ENCODE measurements at regions not wholly inside any gene's neighbourhood (a gene's known extent, or its start where the extent isn't known, plus 50 kb on each side); places are given as distances from the start of the nearest gene placed in this dataset.

GRCh38 chr21:35648512-35648911 is 411.8 kb downstream of the SETD4 start:
- H3K9me3 ChIP-seq (ENCODE audit: control insufficient read depth, insufficient read depth, low read length), result no peaks in the 10 kb centered on the region
- H3K36me3 ChIP-seq (ENCODE audit: control insufficient read depth, low read length), result no peaks in the 10 kb centered on the region
- H3K4me3 ChIP-seq (ENCODE audit: low read length), result no peak overlapping the region
- H3K27ac ChIP-seq (ENCODE audit: low read depth, low read length), result no peak overlapping the region
- H3K27me3 ChIP-seq (ENCODE audit: control insufficient read depth, low read length), result peaks cover 3% of the 10 kb centered on the region; the same call in 1 of the 2 replicates
- no peak for TF ChIP-seq EZH2phosphoT487 (IDR thresholded peaks at IDR 0.05; ENCODE audit: borderline replicate concordance, low read length)
- TF ChIP-seq CTCF (IDR thresholded peaks at IDR 0.05; ENCODE audit: low read depth, low read length, poor library complexity, severe bottlenecking), result no peak
- no peaks in the 10 kb centered on the region for H3K79me2 ChIP-seq (ENCODE audit: control insufficient read depth, low read length)
- H3K4me1 ChIP-seq (ENCODE audit: control insufficient read depth, low read length), result no peaks in the 10 kb centered on the region
- no peaks in the 10 kb centered on the region for H3K9me2 ChIP-seq (replicated peaks; ENCODE audit: control insufficient read depth, low read length)
- no peaks in the 10 kb centered on the region for H4K20me1 ChIP-seq (ENCODE audit: control insufficient read depth, insufficient read depth, low read depth, low read length)
- H3F3A ChIP-seq (ENCODE audit: control insufficient read depth, insufficient read depth), result no peaks in the 10 kb centered on the region
- H3K4me2 ChIP-seq (ENCODE audit: low read length), result no peak overlapping the region

DNA sequence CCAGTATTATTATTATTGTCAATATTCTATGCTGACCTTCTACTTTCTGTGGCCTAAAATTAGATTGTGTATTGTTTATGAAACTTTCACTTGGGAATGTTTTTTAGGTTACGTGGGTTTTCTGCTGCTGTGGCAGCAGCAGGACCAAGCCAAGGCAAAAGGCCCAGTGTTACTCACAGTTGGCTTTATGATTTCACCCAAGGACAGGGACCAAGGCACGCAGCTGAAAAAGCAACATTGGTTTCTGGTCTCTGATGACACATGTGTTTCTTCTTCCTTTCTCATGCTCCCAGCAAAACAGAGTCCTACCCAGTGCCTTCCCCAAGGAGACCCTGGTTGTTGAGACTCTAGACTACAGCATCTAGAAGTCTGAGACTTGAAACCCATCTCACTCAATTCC is 413.7 kb downstream of the SETD4 start:
- Histone ChIP-seq H3F3A (ENCODE audit: control insufficient read depth, insufficient read depth) (no peaks in the 10 kb centered on the region), H3K27ac (ENCODE audit: low read depth, low read length) (no peak overlapping the region), H3K9me3 (ENCODE audit: control insufficient read depth, insufficient read depth, low read length) (no peaks in the 10 kb centered on the region), H3K79me2 (ENCODE audit: control insufficient read depth, low read length) (no peaks in the 10 kb centered on the region), H3K4me3 (ENCODE audit: low read length) (no peak overlapping the region), H3K36me3 (ENCODE audit: control insufficient read depth, low read length) (no peaks in the 10 kb centered on the region), H4K20me1 (ENCODE audit: control insufficient read depth, insufficient read depth, low read depth, low read length) (no peaks in the 10 kb centered on the region), H3K4me1 (ENCODE audit: control insufficient read depth, low read length) (no peaks in the 10 kb centered on the region), H3K4me2 (ENCODE audit: low read length) (no peak overlapping the region), H3K9me2 (replicated peaks; ENCODE audit: control insufficient read depth, low read length) (no peaks in the 10 kb centered on the region), H3K27me3 (ENCODE audit: control insufficient read depth, low read length) (peaks cover 5% of the 10 kb centered on the region)
- TF ChIP-seq EZH2phosphoT487 (IDR thresholded peaks at IDR 0.05; ENCODE audit: borderline replicate concordance, low read length) (no peak), CTCF (IDR thresholded peaks at IDR 0.05; ENCODE audit: low read depth, low read length, poor library complexity, severe bottlenecking) (no peak)

DNA sequence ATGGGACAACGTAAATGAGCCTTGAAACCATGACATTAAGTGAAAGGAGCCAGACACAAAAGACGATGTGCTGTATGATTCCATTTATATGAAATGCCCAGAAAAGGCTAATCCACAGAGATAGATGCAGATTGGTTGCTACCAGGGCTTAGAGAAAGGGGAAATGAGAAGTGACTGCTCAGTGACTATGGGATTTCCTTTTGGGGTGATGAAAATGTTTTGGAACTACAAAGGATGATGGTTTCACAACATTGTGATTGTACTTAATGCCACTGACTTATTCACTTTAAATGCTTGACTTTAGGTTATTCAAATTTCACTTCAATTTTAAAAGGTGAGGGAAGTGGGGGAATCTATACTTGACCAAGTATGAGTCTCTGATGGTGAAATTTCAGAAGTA is 414.3 kb downstream of the SETD4 start:
- TF ChIP-seq EZH2phosphoT487 (IDR thresholded peaks at IDR 0.05; ENCODE audit: borderline replicate concordance, low read length) (no peak), CTCF (IDR thresholded peaks at IDR 0.05; ENCODE audit: low read depth, low read length, poor library complexity, severe bottlenecking) (no peak)
- H3F3A ChIP-seq (ENCODE audit: control insufficient read depth, insufficient read depth), result no peaks in the 10 kb centered on the region
- H3K4me2 ChIP-seq (ENCODE audit: low read length), result no peak overlapping the region
- no peaks in the 10 kb centered on the region for H3K79me2 ChIP-seq (ENCODE audit: control insufficient read depth, low read length)
- H3K27me3 ChIP-seq (ENCODE audit: control insufficient read depth, low read length), result peaks cover 7% of the 10 kb centered on the region
- no peaks in the 10 kb centered on the region for H3K9me2 ChIP-seq (replicated peaks; ENCODE audit: control insufficient read depth, low read length)
- no peaks in the 10 kb centered on the region for H3K9me3 ChIP-seq (ENCODE audit: control insufficient read depth, insufficient read depth, low read length)
- H3K4me1 ChIP-seq (ENCODE audit: control insufficient read depth, low read length), result no peaks in the 10 kb centered on the region
- H3K27ac ChIP-seq (ENCODE audit: low read depth, low read length), result no peak overlapping the region
- no peaks in the 10 kb centered on the region for H3K36me3 ChIP-seq (ENCODE audit: control insufficient read depth, low read length)
- H4K20me1 ChIP-seq (ENCODE audit: control insufficient read depth, insufficient read depth, low read depth, low read length), result no peaks in the 10 kb centered on the region
- H3K4me3 ChIP-seq (ENCODE audit: low read length), result no peak overlapping the region

- no peak for TF ChIP-seq CTCF (IDR thresholded peaks at IDR 0.05; ENCODE audit: low read depth, low read length, poor library complexity, severe bottlenecking)
- no peak for TF ChIP-seq EZH2phosphoT487 (IDR thresholded peaks at IDR 0.05; ENCODE audit: borderline replicate concordance, low read length)
- H4K20me1 ChIP-seq (ENCODE audit: control insufficient read depth, insufficient read depth, low read depth, low read length), result no peaks in the 10 kb centered on the region
- no peaks in the 10 kb centered on the region for H3K79me2 ChIP-seq (ENCODE audit: control insufficient read depth, low read length)
- H3K27me3 ChIP-seq (ENCODE audit: control insufficient read depth, low read length), result peaks cover 7% of the 10 kb centered on the region
- H3K4me1 ChIP-seq (ENCODE audit: control insufficient read depth, low read length), result no peaks in the 10 kb centered on the region
- H3K4me2 ChIP-seq (ENCODE audit: low read length), result no peak overlapping the region
- no peak overlapping the region for H3K27ac ChIP-seq (ENCODE audit: low read depth, low read length)
- H3K9me2 ChIP-seq (replicated peaks; ENCODE audit: control insufficient read depth, low read length), result no peaks in the 10 kb centered on the region
- H3K36me3 ChIP-seq (ENCODE audit: control insufficient read depth, low read length), result no peaks in the 10 kb centered on the region
- no peaks in the 10 kb centered on the region for H3K9me3 ChIP-seq (ENCODE audit: control insufficient read depth, insufficient read depth, low read length)
- H3F3A ChIP-seq (ENCODE audit: control insufficient read depth, insufficient read depth), result no peaks in the 10 kb centered on the region
- H3K4me3 ChIP-seq (ENCODE audit: low read length), result no peak overlapping the region
Observed at GRCh38 chr21:35644523-35644922, 415.8 kb downstream of the SETD4 start.

All from DOHH2 (cell line).